Kidney capillary endothelial cell (primary cell): ENCODE measurements at regions not wholly inside any gene's neighbourhood (a gene's known extent, or its start where the extent isn't known, plus 50 kb on each side); places are given as distances from the start of the nearest gene placed in this dataset.
"Not testable (repeated sequence)": the region's sequence is repeated elsewhere in the genome, so short reads cannot be mapped to it uniquely, and the experiment has no call there.

Experiments used
- DNase-seq: peaks from one replicate; pipeline ENCODE4 v3.0.0-alpha.2; 2018; ENCODE audit warnings: low spot score

DNA sequence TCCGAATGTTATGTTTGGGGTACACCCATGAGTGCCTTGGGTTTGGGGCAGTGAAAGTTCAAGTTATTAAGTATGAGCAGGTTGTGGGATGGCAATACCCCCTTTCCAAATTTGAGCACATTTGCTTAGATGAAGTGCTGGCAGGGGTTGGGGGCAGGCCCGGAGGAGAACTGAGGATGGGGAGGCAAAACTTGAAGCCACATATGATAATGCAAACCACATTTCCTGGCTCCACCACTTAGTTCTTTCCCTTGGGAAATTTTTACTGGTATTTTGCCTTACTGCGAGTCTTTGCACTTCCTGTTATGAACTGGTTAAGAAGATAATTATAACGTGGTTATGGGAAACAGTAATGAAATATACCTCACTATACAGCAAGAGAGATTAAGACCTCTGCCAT, 336.0 kb upstream of the ONECUT1 start:
- no peak for DNase-seq

DNA sequence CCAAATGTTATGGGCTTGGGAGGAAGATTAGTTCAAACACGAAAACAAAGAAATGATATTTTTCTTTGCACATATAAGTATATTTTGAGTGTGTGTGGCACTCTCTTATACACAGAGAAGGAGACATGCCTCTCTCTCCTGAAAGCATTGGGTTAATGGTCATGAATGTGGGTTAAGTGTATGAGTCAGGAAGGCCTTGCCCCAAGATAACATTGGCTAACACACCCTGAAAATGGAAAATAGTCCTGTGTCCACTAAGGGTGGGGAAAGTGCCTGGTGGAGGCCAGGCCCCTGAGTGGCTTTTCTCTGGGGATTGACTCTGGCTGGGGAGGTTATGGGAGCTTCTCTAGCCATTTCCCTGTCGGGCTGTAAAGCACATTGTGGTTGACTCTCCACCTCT, 332.7 kb upstream of the ONECUT1 start:
- no peak for DNase-seq

DNA sequence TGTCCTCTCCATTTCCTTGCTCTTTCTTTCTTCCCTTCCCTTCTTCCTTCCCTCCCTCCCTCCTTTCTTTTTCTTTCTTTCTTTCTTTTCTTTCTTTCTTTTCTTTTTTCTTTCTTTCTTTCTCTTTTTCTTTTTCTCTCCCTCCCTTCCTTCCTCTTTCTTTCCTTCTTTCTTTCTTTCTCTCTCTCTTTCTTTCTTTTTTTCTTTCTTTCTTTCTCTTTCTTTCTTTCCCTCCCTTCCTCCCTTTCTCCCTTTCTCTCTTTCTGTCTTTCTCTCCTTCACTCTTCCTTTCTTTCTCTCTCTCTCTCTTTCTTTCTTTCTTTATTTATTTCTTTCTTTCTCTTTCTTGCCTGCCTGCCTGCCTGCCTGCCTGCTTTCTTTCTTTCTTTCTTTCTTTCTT, 326.8 kb upstream of the ONECUT1 start:
- DNase-seq = not testable (repeated sequence)

DNA sequence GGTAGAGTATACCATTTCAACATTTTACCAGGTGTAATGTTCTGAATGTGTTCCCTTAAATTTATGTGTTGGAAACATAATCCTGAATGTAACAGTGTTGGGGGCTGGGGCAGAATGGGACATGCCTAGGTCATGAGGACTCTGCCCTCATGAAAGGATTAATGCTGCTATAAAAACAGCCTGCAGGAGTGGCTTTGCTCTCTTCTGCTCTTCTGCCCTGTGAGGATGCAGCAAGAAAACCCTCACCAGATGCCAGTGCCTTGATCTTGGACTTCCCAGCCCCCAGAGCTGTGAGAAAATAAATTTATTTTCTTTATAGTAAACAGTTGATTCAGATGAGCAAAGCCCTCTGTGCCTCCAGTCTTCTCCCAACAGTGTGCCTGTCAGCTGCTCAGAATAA, 326.0 kb upstream of the ONECUT1 start:
- no peak for DNase-seq

DNA sequence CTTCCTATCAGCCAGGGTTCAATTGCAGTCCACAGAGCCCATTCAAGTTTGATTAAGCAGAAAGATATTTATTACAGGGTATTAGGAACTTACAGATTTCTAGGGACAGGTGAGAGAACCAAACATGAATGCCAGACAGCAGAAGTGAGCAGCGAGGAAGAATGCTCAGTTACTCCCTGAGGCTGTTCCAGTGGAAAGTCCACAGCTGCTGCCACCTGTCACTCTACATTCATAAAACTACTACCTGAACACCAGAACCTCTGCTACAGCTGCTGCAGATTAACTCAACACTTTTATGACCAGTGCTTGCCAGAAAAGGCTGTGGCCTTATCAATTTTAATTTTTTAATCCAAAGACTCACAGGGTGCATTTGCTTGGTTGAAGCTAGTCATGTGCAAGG, 325.4 kb upstream of the ONECUT1 start:
- no peak for DNase-seq

DNA sequence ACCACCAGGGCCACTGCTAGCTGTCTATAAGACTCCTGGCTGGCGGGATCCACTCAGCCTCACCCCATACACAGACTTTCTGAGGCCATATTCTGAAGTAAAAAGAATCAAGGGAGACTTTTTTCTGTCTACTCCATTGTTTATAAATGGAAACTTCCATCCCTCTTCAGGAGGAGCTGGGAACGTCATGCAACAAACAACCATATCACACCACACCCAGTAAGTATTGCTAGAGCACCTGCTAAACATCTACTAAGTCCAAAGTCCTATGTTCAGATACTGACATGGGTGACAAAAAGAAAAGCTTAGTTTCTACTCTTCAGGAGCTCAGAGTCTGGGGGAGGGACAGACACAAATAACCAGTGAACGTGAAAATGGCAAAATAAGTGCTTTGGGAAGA, 324.8 kb upstream of the ONECUT1 start:
- DNase-seq = no peak

DNA sequence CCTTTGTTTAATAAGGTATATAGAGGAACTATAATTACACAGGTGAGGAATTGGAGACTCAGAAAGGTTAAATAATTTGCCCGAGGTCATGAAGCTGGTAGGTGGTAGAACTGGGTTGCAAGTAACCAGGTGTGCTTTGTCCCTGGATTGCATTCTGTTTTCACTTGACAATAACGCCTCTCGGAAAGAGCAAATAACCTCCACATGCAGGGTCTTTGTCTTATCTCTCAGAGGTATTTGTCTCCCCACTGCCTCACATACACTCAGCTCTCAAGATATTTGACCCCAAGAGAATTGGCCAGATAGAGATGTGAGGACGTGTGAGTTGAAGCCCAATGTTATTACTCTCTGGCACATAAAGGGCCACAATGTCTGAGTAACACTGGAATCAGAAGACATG, 320.9 kb upstream of the ONECUT1 start:
- DNase-seq = no peak

DNA sequence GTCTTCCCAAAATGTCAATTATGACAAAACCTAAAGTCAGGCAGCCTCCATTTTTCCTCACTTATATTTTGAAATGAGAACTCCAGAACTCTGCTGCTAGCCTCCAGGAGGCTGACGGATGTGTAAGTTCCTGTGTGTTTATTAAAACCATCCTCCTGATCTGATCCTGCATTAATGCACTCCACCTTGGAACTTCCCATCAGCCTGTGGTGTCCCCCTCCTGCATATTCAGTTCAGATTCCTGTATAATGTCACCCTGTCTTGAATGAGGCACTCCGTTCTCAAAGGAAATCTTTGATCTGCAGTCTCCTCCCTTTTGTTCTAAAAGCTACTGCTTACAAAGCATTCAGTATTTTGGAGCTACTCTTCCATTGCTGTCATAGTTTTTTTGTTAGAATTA, 318.2 kb upstream of the ONECUT1 start:
- DNase-seq = no peak

DNA sequence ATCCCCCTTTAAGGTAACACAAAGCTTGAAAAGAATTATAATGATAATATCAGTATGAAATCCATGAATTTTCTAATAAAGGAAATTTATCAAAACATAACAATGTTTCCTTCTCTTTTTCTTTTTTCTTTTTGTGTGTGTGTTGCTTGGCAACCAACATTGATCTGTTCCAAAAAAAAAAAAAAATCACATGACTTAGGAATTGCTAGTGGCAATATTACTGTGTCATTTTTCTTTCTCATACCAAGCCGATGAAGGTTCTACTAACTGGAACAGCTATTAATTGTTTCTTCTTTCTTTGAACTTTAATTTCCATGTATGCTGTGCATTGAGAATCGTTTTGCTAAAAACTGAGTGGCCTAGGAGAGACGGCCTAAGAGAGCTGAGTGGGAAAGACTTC, 317.7 kb upstream of the ONECUT1 start:
- DNase-seq = no peak

DNA sequence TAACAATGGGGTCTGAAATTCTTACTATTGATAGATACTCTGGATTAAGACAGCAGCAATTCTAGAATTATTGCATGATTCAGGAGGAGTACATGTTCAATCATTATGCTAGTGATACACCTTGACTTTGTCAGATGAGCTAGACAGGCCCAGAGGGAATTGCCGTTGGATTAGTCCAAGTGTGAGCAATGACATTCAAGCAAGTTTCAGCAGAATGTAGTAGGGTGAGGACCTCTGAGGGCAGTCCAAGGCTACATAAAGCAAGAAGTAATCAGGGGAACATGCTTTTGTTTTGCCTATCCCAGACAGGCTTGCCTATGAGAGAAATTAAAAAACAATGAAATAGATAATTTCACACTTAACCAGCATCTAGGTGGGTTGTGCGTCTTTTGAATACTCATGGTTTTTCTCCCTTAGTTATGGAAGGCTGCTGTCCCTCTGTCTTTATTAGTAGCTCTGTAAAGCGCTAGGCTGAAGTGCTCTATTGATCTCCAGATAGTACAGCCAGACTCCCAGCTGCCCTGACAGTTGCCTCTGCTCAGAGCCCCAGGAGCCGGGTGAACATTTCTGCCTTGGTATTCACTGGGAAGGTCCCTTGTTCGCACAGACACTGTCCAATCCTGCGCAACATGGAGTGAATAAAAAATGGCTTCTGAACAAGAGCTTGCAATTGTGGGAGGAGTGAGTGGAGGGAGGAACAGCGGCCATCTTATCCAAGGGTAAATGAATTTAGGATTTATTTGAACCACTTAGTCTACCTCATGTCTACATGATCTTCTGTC, 316.6 kb upstream of the ONECUT1 start:
- no peak for DNase-seq

DNA sequence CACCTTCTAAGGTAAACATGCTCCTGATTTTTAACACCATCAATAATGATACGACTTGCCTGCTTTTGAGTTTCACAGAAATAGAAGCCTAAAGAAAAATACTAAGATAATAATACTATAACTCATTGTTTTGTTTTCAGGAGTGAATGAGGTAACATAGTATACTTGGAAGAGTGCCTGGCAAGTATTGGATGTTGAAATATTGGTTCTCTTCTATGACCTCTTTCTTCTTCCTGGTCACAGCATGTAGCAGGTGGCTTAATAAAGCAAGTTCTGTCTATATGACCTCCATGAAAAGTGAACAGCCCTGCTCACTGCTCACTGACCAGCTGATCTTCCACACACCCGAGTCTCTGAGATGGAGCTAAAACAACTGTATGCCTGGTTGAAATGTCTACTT, 312.3 kb upstream of the ONECUT1 start:
- no peak for DNase-seq

DNA sequence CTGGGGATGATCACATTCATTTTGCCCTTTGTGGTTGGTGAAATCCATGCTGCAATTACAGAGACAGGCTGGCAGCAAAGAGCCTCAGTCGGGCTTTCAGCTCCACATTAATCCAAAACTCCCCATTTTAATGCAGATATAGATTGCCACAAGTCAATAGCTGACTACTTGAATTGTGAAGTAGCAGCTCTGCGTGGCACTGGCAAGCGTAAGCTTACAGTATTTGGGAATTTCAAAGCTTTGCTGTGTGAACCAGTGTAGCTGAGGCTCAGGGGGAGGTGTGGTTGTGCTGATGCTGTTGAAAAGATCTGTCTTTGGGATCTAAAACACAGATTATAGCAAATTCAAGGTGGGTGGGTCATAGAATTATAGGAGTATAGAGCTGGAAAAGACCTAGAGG, 290.3 kb upstream of the ONECUT1 start:
- no peak for DNase-seq

DNA sequence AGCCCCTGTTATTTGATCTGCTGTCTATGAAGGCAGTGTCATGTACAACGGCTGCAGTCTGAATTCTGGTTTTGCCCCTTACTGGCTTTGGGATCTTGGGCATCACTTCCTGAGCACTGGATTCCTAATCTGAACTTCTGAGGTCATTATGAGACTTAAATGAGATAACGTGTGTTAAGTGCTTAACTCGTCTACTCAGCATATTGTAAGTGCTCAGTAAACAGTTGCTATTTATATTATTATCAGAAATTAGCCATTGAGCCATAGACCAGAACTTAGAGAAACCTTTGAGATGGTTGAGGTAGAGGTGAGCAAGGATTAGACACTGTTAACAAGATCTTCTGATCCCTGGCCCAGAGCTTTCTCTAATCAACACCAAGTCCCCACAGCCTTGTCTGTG, 284.1 kb upstream of the ONECUT1 start:
- no peak for DNase-seq

DNA sequence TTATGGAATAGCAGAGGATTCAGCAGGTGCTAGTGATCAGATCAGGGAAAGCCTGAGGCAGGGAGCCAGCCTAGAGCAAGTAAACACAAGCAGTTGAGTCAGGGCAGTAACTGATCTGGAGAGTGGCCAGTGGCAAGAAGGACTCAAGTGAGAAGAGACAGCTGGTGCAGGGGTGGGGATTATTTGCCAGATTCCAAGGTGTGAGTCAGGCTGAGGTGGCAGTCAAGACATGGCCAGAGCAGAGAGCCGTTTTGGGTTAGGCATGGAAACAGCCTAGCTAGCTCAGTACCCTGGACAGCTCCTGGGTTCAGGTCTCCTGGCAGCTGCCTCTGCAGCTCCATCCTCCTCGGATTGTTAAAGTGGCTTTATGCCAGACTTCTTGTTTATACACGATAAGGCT, 281.9 kb upstream of the ONECUT1 start:
- peak; percentile 61 for DNase-seq

DNA sequence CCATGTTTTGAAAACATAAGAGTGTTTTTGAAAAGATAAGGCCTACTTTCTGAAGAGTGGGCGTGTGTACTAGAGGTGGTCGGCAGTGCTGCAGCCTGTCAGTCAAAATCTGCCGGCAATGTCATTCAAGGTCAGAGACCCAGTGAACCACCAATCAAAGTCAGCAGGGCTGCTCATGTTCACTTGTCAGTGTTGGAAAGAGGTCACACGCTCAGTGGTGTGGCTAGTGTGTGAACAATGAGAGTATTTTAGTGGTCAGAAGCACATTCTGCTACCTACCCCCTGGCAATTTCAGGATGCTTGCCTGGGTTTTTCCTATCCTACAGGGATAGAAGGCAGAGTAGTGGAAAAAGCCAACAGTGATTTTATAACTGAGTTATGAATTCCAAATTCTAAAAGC, 278.5 kb upstream of the ONECUT1 start:
- DNase-seq = no peak

DNA sequence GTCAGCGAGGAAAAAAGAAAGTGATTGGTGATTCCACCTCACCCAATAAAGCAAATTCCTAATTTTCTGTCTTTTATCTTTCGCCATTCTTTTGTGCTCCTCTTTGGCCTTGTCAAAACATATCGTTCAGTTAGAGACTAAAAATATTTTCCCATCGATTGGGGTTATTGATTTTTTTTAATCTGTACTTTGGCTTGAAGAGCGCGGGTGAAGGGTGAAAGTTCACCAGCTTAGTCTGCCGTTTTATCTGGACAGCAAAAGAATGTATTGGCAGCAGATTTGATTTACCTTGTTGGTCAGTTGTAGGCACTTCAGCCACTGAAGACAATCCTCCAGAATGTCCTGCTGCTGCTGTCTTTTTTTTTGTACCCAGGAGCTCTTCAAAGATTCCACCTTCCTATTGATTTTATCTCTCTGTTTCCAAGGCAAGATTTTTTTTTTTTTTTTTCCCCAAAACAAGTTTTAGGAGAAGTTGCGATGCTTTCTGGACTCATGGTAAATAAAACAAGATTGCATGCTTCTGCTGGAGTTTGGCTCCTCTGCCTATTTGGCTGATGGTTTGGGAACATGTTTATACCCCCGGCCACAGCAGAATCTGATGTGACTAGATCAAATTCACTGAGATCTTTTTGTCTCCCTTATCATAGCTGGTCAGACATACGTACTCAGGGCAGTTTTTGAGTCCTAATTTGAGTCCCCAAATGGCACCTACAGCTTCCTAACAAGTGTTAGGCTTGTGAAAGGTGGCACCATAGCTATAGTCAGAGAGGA, 269.3 kb upstream of the ONECUT1 start:
- DNase-seq = no peak

DNA sequence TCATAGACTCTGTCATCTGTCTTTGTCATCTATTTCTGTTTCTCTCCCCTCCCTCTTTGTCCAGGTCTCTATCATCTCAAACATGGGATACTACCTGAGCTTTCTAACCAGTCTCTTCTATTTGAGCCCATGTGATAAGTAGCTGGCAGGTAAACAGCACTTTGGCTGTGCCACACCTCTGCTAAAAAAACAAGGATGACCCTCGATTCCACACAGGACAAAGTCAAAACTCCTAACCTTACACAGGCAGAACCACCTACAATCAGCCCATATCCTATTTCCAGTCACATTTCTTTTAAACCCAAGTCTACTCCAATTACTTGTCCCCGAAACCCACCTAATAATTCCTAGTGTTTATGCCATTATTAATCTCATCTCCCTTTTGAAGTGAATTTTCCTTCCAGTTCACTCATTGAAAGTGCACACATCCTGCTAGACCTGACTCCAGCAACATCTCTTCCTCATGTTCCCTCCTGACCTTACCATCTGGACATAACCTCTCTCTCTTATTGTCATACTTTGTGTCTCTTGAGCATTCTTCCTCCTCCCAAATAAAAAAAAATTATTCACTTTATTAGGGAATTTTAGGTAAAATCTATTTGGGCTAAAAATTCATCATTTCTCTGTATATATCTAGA, 256.1 kb upstream of the ONECUT1 start:
- no peak for DNase-seq

DNA sequence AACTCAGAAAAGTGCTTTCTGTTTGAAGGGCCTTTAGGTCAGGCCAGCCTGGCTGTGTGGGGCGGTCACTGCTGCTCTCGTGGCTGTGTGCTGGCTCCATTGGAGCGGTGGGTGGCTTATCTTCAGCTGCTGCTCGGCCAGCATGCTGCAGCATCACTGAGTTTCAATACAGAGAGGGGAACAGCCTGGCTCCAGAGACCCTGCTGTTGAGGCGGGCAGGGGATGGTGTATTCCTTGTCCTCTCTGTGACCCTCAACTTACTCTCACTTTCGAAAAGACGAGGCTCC, 248.5 kb upstream of the ONECUT1 start:
- DNase-seq = no peak

DNA sequence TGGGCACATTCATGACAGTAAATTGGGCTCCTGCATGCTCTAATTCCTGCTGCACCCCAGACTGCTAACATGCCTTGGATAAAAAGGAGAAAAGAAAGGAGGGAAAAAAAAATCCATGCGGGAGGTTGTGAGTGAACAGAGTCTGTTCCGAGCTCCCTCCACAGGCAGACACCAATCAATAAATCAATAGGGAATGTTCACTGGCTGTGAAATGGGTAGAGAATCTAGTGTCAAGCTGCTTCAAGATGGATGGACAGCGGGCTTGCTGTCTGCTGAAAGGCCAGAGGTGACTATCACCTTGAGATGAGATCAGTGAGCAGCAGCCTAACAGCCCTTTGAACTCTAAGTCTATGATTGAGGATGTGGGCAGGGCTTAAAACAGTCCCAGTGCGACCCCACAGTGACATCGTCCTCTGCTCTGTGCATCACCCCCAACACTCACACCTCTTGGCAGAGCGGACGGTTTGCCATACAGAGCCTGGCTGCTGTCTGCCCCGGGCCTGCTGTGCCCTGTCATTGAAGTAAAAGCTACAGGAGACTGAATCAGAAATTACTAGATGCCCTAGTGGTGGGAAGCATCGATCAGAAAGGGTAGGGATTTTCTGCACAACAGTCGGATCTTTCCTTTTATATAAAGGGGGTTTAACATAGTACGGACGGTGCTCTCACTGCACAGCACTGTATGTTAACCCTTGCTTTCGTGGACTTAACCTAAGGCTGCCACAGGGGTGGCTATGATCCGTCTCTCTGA, 247.9 kb upstream of the ONECUT1 start:
- no peak for DNase-seq

DNA sequence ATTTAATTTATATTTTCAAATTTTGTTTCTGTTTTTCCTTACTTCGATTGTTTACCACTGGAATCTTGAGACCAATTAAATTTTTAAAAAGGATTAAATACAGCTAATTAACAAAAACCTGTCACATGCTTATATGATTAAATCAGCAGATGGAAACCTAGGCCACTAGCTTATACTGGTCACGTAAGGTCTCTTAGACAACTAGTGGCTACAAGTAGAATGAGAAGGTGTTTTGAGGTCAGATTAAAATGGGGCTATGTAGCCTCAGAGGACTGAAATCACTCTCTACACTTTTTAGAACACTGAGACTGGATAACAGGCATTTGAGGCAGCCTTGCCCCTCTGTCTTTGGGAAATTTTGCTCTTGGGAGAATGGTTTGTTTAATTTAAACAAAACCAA, 246.5 kb upstream of the ONECUT1 start:
- no peak for DNase-seq

DNA sequence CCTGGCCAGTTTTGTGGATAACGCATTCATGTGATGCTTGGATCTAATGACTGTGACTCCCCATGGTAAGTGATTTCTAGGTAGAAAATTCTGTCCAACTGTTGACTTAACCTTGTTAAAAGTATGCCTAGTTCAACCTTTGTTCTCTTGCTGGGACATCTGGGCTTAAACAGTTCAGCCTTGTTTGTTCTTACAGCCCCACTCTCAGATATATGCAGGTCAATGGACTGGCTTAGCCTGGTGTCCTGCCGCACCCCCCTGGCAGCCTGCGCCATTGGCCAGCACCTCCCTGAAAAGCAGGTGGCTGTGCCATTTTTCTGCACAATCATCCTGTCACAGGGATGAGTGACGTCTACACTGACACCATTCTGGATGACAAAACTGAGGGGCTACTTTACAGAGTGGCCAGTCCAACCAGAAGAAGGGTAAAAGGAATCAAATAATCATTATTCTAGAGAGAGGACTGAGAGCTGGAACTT, 244.7 kb upstream of the ONECUT1 start:
- DNase-seq = no peak

DNA sequence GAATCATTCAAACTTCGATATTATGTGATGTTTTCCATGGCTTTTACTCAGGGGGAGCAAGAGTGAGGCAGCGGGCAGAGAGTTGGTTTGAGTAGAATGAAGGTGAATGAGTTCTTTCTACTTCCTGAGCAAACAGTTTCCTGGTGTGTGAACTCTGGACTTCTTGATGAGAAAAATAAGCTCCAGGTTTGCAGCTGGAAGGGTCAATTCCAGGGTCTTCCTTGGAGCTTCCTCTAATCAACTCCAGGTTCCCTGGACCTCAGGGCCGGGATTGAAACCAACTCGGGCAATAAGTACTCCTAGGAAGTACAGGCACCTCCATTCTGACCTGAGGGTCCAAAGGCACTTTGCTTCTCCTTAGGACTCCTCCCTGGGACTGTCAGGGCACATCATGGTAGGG, 243.6 kb upstream of the ONECUT1 start:
- no peak for DNase-seq

DNA sequence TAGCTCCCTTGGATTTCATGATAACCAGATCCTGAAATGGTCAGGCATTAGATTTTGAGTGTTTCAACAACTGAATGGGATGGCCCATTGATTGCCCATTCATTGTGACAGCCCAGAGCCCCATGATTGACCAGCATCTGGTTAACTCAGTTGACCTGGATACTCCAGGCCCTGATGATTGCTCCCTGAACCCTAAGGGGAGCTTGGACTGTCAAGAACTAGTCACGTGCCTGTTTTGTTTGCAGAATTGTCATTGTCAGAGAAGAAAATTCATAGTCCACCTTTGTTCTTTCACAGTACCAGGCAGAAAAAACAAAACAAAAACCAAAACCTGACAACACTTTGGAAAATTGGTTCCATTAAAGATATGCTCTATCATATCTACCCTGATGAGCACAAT, 241.3 kb upstream of the ONECUT1 start:
- no peak for DNase-seq
